ENCODE measurements at regions not wholly inside any gene's neighbourhood (a gene's known extent, or its start where the extent isn't known, plus 50 kb on each side); places are given as distances from the start of the nearest gene placed in this dataset.

GRCh38 chr10:124287071-124287685, 131.5 kb downstream of the OAT start:
- TF ChIP-seq CTCF (IDR thresholded peaks at IDR 0.05) (no peak), POLR2A (IDR thresholded peaks at IDR 0.05; ENCODE audit: low read depth) (no peak), EP300 (IDR thresholded peaks at IDR 0.05) (no peak)

Measured in esophagus muscularis mucosa (tissue), 4 donors.